ENCODE measurements at regions not wholly inside any gene's neighbourhood (a gene's known extent, or its start where the extent isn't known, plus 50 kb on each side); places are given as distances from the start of the nearest gene placed in this dataset.
"Not testable (repeated sequence)": the region's sequence is repeated elsewhere in the genome, so short reads cannot be mapped to it uniquely, and the experiment has no call there.

- no peak for DNase-seq
These were observed 98.7 kb upstream of the SGK1 start for GRCh38 chr6:134416418-134417154.

- DNase-seq: no peak
These were observed 97.7 kb upstream of the SGK1 start for GRCh38 chr6:134415656-134416055.

GRCh38 chr6:134415194-134415593 lies 97.3 kb upstream of the SGK1 start:
- no peak for DNase-seq

- no peak for DNase-seq
These were observed 96.9 kb upstream of the SGK1 start for GRCh38 chr6:134414793-134415192.

GRCh38 chr6:134413241-134413643 lies 95.3 kb upstream of the SGK1 start:
- no peak for DNase-seq

- no peak for DNase-seq
These were observed 92.6 kb upstream of the SGK1 start for GRCh38 chr6:134410541-134410940.

GRCh38 chr6:134407791-134408190 lies 89.9 kb upstream of the SGK1 start:
- no peak for DNase-seq

GRCh38 chr6:134406311-134406710 lies 88.4 kb upstream of the SGK1 start:
- DNase-seq: no peak

- DNase-seq: no peak
These were observed 87.6 kb upstream of the SGK1 start for GRCh38 chr6:134405386-134406087.

- DNase-seq: not testable (repeated sequence)
These were observed 85.4 kb upstream of the SGK1 start for GRCh38 chr6:134403312-134403711.

GRCh38 chr6:134402372-134402984 lies 84.6 kb upstream of the SGK1 start:
- DNase-seq: no peak

- no peak for DNase-seq
These were observed 83.0 kb upstream of the SGK1 start for GRCh38 chr6:134400941-134401340.

GRCh38 chr6:134398453-134398852 lies 80.5 kb upstream of the SGK1 start:
- no peak for DNase-seq

GRCh38 chr6:134397676-134398075 lies 79.8 kb upstream of the SGK1 start:
- no peak for DNase-seq

- no peak for DNase-seq
These were observed 77.0 kb upstream of the SGK1 start for GRCh38 chr6:134394905-134395304.

- no peak for DNase-seq
These were observed 76.3 kb upstream of the SGK1 start for GRCh38 chr6:134394208-134394607.

GRCh38 chr6:134391205-134391604 lies 73.3 kb upstream of the SGK1 start:
- DNase-seq: no peak

- DNase-seq: no peak
These were observed 71.7 kb upstream of the SGK1 start for GRCh38 chr6:134389658-134390057.

- no peak for DNase-seq
These were observed 71.2 kb upstream of the SGK1 start for GRCh38 chr6:134389129-134389528.

- DNase-seq: not testable (repeated sequence)
These were observed 68.6 kb upstream of the SGK1 start for GRCh38 chr6:134386482-134386881.

GRCh38 chr6:134381959-134382358 lies 64.0 kb upstream of the SGK1 start:
- DNase-seq: peak; percentile 25

- no peak for DNase-seq
These were observed 61.7 kb upstream of the SGK1 start for GRCh38 chr6:134379599-134379998.

GRCh38 chr6:134379076-134379475 lies 61.2 kb upstream of the SGK1 start:
- no peak for DNase-seq

- DNase-seq: no peak
These were observed 60.5 kb upstream of the SGK1 start for GRCh38 chr6:134378426-134378825.

Data from NCI-H2029 treated with DMSO at 0.1 percent for 48 hours (cell line).